ENCODE measurements at regions not wholly inside any gene's neighbourhood (a gene's known extent, or its start where the extent isn't known, plus 50 kb on each side); places are given as distances from the start of the nearest gene placed in this dataset.
"Not testable (repeated sequence)": the region's sequence is repeated elsewhere in the genome, so short reads cannot be mapped to it uniquely, and the experiment has no call there.

DNA sequence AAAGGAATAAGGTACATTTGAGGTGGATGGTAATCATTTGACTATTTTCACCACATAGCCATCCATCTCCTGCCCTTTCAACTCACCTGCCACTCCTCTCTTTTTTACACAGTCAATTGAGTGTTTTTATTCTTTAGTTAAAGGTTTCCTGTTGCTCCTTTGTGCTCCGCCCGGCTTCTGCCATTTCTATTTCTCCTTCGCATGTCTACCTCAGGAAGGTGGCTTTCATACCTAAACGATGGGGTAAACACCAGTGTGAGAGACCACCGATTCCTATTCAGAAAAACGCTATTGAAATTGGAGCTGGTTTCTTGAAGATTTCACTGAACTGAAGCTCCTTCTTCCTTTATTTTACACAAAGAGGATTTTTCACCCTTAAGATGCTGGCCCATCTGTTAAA, 1628.0 kb upstream of the PIK3C3 start:
- no peak for DNase-seq
- ChIA-PET CTCF (interaction anchor here (0.6 kb wide), 1 partner anchor 24 kb away, joined by 3 read pairs; no protein-coding TSS in a partner anchor), POLR2A (no interaction called here)
- no peak overlapping the region for H3K27ac Mint-ChIP-seq
- no peaks in the 10 kb centered on the region for H3K36me3 Mint-ChIP-seq (ENCODE audit: low read depth)
- H3K4me1 Mint-ChIP-seq (ENCODE audit: low read depth): no peaks in the 10 kb centered on the region
- no peak for ATAC-seq
- peaks cover 5% of the 10 kb centered on the region for H3K9me3 Mint-ChIP-seq (ENCODE audit: insufficient read depth)
- H3K27me3 Mint-ChIP-seq (ENCODE audit: low read depth): no peaks in the 10 kb centered on the region
- no peak overlapping the region for H3K4me3 Mint-ChIP-seq

- no peak overlapping the region for H3K27ac Mint-ChIP-seq
- ChIA-PET POLR2A (no interaction called here), CTCF (no interaction called here)
- peaks cover 5% of the 10 kb centered on the region for H3K9me3 Mint-ChIP-seq (ENCODE audit: insufficient read depth)
- no peaks in the 10 kb centered on the region for H3K4me1 Mint-ChIP-seq (ENCODE audit: low read depth)
- no peak overlapping the region for H3K4me3 Mint-ChIP-seq
- H3K27me3 Mint-ChIP-seq (ENCODE audit: low read depth): no peaks in the 10 kb centered on the region
- ATAC-seq (no peak), DNase-seq (no peak)
- no peaks in the 10 kb centered on the region for H3K36me3 Mint-ChIP-seq (ENCODE audit: low read depth)
These were observed 1629.0 kb upstream of the PIK3C3 start for GRCh38 chr18:40325988-40326387.

GRCh38 chr18:40314199-40314598, 1640.8 kb upstream of the PIK3C3 start:
- no peak overlapping the region for H3K4me3 Mint-ChIP-seq
- ChIA-PET POLR2A (no interaction called here), CTCF (no interaction called here)
- no peaks in the 10 kb centered on the region for H3K9me3 Mint-ChIP-seq (ENCODE audit: insufficient read depth)
- H3K36me3 Mint-ChIP-seq (ENCODE audit: low read depth): no peaks in the 10 kb centered on the region
- H3K27ac Mint-ChIP-seq: no peak overlapping the region
- no peaks in the 10 kb centered on the region for H3K4me1 Mint-ChIP-seq (ENCODE audit: low read depth)
- no peak for DNase-seq
- H3K27me3 Mint-ChIP-seq (ENCODE audit: low read depth): no peaks in the 10 kb centered on the region
- no peak for ATAC-seq

DNA sequence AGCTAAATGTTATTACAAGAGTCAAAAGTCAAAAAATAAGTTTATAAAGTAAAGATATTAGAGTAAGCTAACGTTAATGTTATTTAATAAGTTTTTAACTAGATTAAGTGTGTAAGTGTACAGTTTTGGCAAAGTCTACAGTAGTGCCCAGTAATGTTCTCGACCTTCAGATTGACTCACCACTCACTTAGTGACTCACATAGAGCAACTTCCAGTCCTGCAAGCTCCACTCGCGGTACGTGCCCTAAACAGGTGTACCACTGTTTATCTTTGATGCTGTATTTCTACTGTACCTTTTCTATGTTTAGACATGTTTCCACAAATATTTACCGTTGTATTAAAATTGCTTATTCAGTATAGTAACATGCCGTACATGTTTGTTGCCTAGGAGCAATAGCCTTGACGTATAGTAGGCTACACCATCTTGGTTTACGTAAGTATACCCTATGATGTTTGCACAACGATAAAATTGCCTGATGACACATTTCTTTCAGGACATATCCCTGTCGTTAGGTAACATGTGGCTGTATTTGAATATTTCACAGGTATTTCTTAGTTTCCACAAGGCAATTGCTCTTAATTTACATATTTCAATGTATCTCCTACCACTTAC, 1641.9 kb upstream of the PIK3C3 start:
- Mint-ChIP-seq H3K4me3 (no peak overlapping the region), H3K27me3 (ENCODE audit: low read depth) (no peaks in the 10 kb centered on the region), H3K27ac (no peak overlapping the region), H3K36me3 (ENCODE audit: low read depth) (no peaks in the 10 kb centered on the region), H3K4me1 (ENCODE audit: low read depth) (no peaks in the 10 kb centered on the region), H3K9me3 (ENCODE audit: insufficient read depth) (no peaks in the 10 kb centered on the region)
- ChIA-PET CTCF (no interaction called here), POLR2A (no interaction called here)
- no peak for DNase-seq
- ATAC-seq: no peak

GRCh38 chr18:40307627-40308026, 1647.4 kb upstream of the PIK3C3 start:
- Mint-ChIP-seq H3K4me3 (no peak overlapping the region), H3K27me3 (ENCODE audit: low read depth) (no peaks in the 10 kb centered on the region), H3K36me3 (ENCODE audit: low read depth) (no peaks in the 10 kb centered on the region), H3K4me1 (ENCODE audit: low read depth) (no peaks in the 10 kb centered on the region), H3K27ac (no peak overlapping the region), H3K9me3 (ENCODE audit: insufficient read depth) (peaks cover 11% of the 10 kb centered on the region)
- POLR2A ChIA-PET: no interaction called here
- CTCF ChIA-PET: no interaction called here
- no peak for DNase-seq
- ATAC-seq: no peak

DNA sequence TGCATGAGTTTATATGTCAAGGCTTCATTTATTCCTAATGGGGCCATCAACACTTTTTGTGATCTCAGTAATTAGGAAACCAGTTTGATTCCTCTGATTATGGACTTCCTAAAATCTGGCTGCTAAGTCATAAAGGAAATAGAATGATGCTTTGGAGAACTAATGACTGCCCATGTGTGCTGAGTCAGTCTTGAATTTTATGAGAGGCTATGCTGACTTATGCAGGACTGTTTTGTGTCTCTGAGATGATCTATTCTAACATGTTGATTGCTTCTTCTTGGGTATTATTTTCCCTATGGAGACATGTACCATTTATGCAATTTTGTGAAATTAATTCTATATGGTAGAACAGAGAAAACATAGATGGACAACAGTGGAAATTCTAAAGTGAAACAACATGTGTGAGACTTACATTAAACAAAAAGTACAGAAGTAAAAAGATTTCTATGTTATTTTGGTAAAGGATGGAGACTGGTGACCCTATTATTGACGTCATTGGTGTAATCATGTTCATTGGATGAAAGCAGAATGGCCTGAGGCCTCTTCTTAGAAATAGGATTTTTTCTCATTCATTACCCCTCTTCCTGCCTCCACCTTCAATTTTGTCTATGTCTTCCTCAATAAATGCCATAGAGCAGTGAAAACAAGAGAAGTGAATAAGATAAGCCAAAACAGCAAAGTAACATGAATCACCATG, 1658.2 kb upstream of the PIK3C3 start:
- no peak overlapping the region for H3K4me3 Mint-ChIP-seq
- H3K4me1 Mint-ChIP-seq (ENCODE audit: low read depth): no peaks in the 10 kb centered on the region
- POLR2A ChIA-PET: no interaction called here
- CTCF ChIA-PET: no interaction called here
- ATAC-seq (no peak), DNase-seq (no peak)
- no peaks in the 10 kb centered on the region for H3K36me3 Mint-ChIP-seq (ENCODE audit: low read depth)
- peaks cover 25% of the 10 kb centered on the region for H3K9me3 Mint-ChIP-seq (ENCODE audit: insufficient read depth)
- no peak overlapping the region for H3K27ac Mint-ChIP-seq
- no peaks in the 10 kb centered on the region for H3K27me3 Mint-ChIP-seq (ENCODE audit: low read depth)

GRCh38 chr18:40292985-40293710, 1661.9 kb upstream of the PIK3C3 start:
- ChIA-PET CTCF (no interaction called here), POLR2A (no interaction called here)
- DNase-seq (no peak), ATAC-seq (no peak)
- Mint-ChIP-seq H3K4me3 (no peak overlapping the region), H3K36me3 (ENCODE audit: low read depth) (no peaks in the 10 kb centered on the region), H3K9me3 (ENCODE audit: insufficient read depth) (peaks cover 13% of the 10 kb centered on the region), H3K27ac (no peak overlapping the region), H3K4me1 (ENCODE audit: low read depth) (no peaks in the 10 kb centered on the region), H3K27me3 (ENCODE audit: low read depth) (no peaks in the 10 kb centered on the region)

DNA sequence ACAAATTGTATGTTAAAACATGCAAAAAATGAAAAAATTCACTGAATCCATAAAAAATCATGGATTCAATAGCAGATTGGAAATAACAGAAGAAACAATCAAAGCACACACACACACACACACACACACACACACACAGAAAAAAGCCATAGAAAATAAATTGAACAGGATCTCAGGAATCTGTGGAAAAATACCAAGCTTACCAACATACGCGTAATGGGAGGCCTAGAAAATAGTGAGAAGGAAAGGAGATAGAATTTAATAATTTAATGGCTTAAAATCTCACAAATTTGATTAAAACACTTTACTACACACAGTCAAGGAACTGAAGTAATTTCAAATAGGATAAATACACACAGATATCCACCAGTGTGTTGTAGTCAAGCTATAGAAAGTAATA, 1671.5 kb upstream of the PIK3C3 start:
- CTCF ChIA-PET: no interaction called here
- no peaks in the 10 kb centered on the region for H3K36me3 Mint-ChIP-seq (ENCODE audit: low read depth)
- H3K9me3 Mint-ChIP-seq (ENCODE audit: insufficient read depth): peaks cover 12% of the 10 kb centered on the region
- POLR2A ChIA-PET: no interaction called here
- no peaks in the 10 kb centered on the region for H3K4me1 Mint-ChIP-seq (ENCODE audit: low read depth)
- no peaks in the 10 kb centered on the region for H3K27me3 Mint-ChIP-seq (ENCODE audit: low read depth)
- no peak overlapping the region for H3K4me3 Mint-ChIP-seq
- no peak overlapping the region for H3K27ac Mint-ChIP-seq
- ATAC-seq (no peak), DNase-seq (no peak)

- H3K36me3 Mint-ChIP-seq (ENCODE audit: low read depth); H3K27ac Mint-ChIP-seq; H3K4me1 Mint-ChIP-seq (ENCODE audit: low read depth); H3K4me3 Mint-ChIP-seq; DNase-seq; ATAC-seq; POLR2A ChIA-PET; CTCF ChIA-PET; H3K27me3 Mint-ChIP-seq (ENCODE audit: low read depth): not testable (repeated sequence)
- peaks cover 16% of the 10 kb centered on the region for H3K9me3 Mint-ChIP-seq (ENCODE audit: insufficient read depth)
These were observed 1673.7 kb upstream of the PIK3C3 start for GRCh38 chr18:40281356-40281755.

GRCh38 chr18:40274618-40275196, 1680.3 kb upstream of the PIK3C3 start:
- Mint-ChIP-seq H3K27me3 (ENCODE audit: low read depth) (no peaks in the 10 kb centered on the region), H3K4me3 (no peak overlapping the region), H3K9me3 (ENCODE audit: insufficient read depth) (peaks cover 5% of the 10 kb centered on the region), H3K27ac (no peak overlapping the region), H3K4me1 (ENCODE audit: low read depth) (no peaks in the 10 kb centered on the region), H3K36me3 (ENCODE audit: low read depth) (no peaks in the 10 kb centered on the region)
- POLR2A ChIA-PET: no interaction called here
- DNase-seq (no peak), ATAC-seq (no peak)
- CTCF ChIA-PET: no interaction called here

GRCh38 chr18:40272630-40273231, 1682.3 kb upstream of the PIK3C3 start:
- Mint-ChIP-seq H3K4me1 (ENCODE audit: low read depth) (no peaks in the 10 kb centered on the region), H3K36me3 (ENCODE audit: low read depth) (no peaks in the 10 kb centered on the region), H3K4me3 (no peak overlapping the region), H3K27ac (no peak overlapping the region), H3K27me3 (ENCODE audit: low read depth) (no peaks in the 10 kb centered on the region), H3K9me3 (ENCODE audit: insufficient read depth) (no peaks in the 10 kb centered on the region)
- ATAC-seq (no peak), DNase-seq (no peak)
- CTCF ChIA-PET: no interaction called here
- POLR2A ChIA-PET: no interaction called here
